T follicular helper cell (primary cell): ENCODE measurements at regions not wholly inside any gene's neighbourhood (a gene's known extent, or its start where the extent isn't known, plus 50 kb on each side); places are given as distances from the start of the nearest gene placed in this dataset.

ENCODE experiments used
- DNase-seq: peaks from one replicate; pipeline ENCODE4 v3.0.0-alpha.2; 2020; ENCODE audit warnings: low read depth

DNA sequence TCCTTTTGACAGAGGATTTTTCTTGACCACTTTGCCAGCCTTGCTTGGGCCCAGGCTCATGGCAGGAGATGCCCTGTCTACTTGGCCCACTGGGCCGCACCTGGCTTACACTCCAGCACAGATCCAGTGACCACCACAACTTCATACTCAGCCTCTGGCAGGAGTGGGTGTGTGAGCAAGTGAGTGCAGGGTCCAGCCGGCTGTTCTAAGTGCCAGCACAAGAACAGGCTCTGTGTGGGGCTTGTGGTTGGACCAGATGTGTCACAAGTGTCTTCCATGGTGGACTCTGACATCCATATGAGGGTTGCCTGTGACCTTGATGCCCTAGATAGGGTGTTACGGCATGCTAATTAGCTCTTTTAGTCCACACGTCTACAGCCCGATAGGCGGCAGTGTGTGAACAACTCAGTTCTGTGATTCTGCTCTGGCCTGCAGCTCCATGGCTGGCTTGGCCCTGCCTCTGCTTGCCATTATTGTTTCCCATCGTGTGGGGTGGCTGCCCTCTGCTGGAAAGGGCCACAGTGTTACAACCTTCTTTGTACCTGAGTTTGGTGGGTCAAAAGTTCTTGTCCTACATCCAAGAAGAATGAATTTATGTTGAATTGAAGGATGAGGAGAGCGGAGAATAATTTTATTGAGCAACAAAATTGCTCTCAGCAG is 1089.1 kb downstream of the SLC6A15 start:
- DNase-seq, result peak; percentile 4

DNA sequence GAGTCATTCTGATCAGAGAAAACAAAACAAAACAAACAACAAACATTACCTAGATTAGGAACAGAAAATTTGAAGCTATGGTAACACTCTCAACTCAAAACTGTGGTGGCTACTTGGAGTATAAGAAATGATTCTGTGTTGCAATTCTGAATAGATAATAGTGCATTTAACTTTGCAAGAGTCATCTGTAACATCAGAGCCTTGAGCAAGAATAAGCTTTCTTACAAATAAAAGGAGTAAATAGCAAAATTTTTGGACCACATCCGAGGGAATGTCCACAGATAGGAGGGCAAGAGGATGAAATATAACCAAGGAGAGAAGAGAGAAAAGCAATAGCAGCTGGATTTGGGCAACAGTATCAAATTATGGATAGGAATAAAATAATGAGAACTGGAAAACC is 1090.6 kb downstream of the SLC6A15 start:
- DNase-seq, result no peak

DNA sequence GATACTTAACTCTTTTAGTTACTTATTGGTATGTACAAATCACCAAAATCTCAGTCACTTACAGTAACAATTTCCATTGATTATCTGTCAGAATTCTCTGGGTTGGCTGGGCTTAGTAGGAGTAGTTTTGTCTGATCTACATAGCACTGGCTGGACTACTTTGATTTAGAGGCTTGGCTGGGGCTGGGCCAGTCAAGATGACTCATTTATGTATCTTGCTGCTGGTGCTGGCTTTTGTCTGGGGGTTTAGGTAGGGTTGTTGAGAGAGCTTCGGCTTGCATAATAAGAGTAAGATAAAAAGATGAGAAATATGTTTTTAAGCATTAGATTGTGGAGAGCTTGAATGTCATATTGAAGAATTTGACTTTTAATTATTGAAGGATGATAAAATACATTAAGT is 1093.7 kb downstream of the SLC6A15 start:
- no peak for DNase-seq

GRCh38 chr12:83817730-83818129 is 1094.9 kb downstream of the SLC6A15 start:
- no peak for DNase-seq

DNA sequence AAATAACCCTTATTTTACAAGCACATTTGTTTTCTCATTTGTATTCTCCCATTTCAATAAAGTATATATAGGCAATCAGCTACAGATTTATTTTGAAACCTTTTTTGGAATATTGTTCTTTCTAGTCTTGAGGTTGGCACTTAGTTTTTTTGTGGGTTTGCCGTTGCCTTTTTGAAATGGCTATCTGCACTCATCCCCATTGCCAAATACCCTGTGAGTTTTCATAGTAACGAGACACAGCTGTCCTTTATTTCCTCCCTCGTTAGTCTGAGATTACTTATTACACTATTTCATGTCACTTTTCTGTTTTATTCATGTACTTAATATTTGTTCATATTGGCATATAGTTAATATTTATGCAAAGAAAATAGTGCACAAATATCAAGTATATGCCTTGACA is 1104.0 kb downstream of the SLC6A15 start:
- no peak for DNase-seq

DNA sequence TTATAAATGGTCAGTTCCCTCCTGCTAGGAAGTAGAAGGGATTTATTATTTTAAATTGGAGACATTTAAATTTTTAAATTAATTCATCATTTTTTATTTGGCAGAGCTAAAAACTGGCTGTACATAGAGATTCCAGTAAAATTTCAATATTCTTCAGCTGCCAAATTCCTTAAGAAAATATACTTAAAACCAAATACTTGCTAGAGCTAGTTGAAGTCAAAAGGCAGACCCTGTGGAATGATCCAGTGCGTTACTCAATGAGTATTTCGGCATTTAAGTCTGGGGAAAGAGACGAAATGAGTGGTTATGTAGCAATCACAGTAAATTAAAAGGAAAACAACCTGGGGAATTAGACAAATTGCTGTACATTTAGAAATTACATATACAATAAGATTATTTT is 1104.7 kb downstream of the SLC6A15 start:
- no peak for DNase-seq

GRCh38 chr12:83805873-83806272 is 1106.7 kb downstream of the SLC6A15 start:
- no peak for DNase-seq

DNA sequence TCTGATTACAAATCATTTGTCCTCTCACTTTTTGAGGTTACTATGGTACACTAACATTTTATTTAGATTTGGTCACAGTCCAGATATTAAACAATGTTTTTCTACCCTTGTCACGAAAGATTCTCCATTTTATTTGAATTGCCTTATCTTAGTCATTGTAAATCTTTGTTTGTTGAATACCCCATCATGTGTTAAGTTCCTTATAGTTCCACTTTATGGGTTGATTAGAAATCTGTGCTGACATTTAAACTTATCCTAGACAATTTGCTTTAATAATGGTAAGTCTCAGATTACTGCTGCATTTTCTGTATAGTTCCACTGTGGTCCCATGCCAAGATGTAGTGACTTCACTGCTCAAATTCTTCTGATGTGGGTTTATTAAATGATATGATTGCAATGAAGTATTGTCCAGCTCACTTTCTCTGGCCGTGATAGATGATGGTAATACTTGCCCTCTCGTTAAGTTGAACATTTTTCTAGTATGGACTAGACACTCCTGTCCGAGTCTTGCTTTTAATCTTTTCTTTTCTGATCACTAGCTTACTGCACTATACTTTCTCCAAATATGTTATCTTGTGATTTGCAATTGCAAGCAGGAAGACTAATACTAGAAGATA is 1107.3 kb downstream of the SLC6A15 start:
- no peak for DNase-seq

GRCh38 chr12:83801972-83802371 is 1110.6 kb downstream of the SLC6A15 start:
- no peak for DNase-seq

DNA sequence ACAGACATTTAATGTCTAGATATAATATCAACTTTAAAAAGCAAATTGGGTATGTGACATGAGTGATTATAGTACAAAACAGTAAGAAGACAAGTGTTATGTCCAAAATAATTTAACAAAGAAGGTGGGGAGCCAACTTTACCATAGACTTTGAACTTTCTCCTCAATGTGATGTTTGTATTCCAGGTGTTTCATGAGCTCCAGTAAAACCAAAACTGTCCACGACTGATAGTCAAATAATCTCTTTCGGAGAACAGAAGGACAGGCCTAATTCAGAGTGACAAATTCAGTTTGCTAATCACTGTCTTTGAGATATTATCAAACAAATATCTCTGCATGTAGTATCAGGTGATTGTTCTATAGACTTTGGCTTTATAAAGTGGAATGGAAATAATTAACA is 1112.6 kb downstream of the SLC6A15 start:
- no peak for DNase-seq

DNA sequence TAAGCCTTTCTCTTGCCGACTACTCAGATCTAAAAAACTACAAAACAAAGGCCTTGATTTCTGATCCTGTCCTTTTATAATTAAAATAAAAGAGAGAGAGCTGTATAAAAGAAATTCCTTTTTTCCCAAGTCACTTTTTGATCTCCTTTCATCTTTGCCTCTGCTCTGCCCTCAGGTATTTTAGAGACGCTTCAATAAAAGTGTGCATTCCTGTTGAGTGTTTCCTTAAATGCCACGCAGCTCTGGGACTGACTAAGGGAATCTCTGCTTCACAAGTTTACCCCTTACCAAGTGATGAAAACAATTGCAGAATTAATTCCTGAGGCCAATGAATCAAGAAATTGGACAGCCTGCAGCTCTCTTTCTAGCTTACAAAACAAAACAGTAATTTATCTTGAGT is 1109.8 kb downstream of the TMTC2 start:
- no peak for DNase-seq

- DNase-seq, result no peak
These were observed 1106.9 kb downstream of the TMTC2 start for GRCh38 chr12:83793616-83794015.

- no peak for DNase-seq
These were observed 1097.7 kb downstream of the TMTC2 start for GRCh38 chr12:83784298-83784890.

DNA sequence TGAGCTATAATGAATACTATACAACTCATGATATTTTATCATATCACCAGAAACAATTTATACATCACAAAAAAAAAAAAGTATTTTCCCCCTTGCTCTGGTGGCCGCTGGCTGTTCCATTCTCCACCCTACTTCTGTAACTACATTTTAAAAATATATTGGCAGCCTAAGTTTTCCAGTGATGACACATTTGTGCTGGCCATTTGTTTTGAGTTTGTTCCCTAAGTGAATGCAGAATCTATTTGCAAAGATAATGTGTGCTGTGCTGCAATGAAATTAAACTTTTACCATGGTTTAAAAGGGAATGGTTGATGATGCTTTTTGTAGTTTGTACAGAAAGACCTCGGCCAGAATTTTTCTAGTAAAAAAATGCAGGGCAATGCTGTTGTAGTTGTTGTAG is 1092.8 kb downstream of the TMTC2 start:
- DNase-seq, result no peak

DNA sequence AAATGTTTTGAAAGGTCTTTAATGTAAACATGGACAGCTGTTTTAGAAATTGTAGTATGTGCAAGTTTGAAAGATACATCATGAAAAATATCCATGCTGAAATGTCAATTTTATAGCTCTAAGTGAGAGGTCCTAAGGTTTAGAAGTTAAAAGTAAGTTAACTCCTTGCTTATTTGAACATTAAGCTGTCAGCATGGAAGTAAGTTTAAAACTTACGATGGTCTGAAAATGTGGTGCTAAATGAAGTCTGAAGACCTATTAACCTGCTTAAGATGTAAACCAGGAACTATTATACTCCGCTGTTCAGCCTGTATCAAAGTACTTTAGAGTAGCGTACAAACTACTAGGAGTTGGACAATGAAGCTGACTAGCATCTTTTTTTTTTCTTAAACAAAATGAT is 1082.4 kb downstream of the TMTC2 start:
- DNase-seq, result no peak

DNA sequence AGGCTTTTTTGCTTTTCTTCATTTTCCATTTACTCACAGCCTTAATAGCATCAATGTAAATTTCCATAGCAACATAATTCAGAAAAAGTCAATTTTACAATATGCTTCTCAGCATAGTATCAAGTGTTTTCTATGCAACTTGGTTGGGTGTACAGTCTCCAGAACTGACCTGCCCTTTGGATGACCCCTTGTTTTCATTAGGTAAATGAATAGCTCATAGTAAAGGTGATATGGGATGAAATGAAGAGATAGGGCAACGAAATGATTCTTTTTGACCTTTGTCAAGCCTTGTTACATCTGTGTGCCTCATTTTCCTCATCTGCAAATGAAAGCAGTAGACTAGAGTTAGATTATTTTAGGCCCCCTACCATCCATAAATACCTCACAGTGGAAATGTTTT is 1081.0 kb downstream of the TMTC2 start:
- DNase-seq, result no peak

GRCh38 chr12:83763425-83763824 is 1076.7 kb downstream of the TMTC2 start:
- DNase-seq, result no peak

GRCh38 chr12:83759906-83760305 is 1073.2 kb downstream of the TMTC2 start:
- no peak for DNase-seq

DNA sequence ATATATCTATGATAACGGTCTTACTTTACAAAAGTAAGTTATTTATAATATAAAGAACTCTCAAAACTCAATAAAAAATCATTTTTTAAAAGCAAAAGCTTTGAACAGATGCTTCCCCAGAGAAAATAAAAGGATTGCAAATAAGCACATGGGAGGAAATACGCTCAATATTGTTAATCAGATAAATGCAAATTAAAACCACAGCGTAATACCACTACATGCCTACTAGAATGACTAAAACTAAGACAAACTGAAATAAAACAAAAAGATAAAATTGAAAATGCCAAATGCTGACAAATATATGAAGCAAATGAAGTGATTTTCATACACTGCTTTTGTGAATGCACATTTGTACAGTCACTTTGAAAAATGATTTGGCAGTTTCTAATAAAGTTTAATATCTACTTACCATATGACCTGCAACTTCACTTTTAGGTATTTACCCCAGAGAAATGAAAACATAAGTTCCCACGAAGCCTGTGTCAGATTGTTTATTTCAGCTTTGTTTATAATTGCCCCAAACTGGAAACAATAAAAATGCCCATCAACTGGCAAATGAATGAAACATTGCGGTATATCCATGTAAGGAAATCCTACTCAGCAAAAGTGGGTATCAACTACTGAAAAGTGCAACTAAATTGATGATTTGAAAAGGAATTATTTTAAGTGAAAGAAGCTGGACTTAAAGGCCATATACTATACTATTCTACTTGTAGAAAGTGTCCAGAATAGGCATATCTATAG is 1072.4 kb downstream of the TMTC2 start:
- DNase-seq, result no peak

- DNase-seq, result no peak
These were observed 1067.2 kb downstream of the TMTC2 start for GRCh38 chr12:83753904-83754303.

- DNase-seq, result no peak
These were observed 1066.5 kb downstream of the TMTC2 start for GRCh38 chr12:83753205-83753604.

DNA sequence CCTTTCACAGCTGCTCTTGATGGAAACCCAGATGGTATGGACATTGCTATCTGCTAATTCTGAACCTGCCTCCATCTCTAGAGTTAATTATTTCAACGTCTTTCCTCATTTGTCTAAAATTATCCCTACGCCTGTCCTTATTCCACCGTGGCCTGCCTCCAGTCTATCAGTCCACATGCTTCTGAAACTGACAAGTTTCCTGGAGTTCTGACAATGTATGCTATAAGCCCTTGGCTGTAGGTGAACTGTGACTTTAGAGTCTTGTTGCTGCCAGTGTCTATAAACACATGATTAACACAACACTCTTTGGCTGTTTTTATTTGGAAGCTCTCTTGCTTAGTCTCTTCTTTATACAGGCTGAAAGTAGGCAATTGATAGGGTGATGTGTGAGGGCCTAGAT is 1052.9 kb downstream of the TMTC2 start:
- DNase-seq, result no peak

- no peak for DNase-seq
These were observed 1024.1 kb downstream of the TMTC2 start for GRCh38 chr12:83710851-83711250.
